ENCODE measurements at regions not wholly inside any gene's neighbourhood (a gene's known extent, or its start where the extent isn't known, plus 50 kb on each side); places are given as distances from the start of the nearest gene placed in this dataset.

DNA sequence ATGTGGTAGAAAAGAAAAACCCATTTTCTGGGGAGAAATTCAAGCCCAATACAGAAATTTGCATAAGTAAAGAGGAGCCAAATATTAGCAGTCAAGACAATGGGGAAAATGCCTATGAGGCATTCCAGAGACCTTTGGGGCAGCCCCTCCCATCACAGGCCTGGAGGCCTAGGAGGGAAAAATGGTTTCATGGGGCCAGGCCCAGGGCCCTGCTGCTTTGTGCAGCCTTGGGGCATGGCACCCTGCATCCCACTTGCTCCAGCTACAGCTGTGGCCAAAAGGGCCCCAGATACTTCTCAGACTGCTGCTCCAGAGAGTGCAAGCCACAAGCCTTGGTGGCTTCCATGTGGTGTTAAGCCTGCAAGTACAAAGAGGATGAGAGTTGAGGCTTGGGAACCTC lies 51.3 kb upstream of the CYP1B1 start:
- TF ChIP-seq SIN3A (IDR thresholded peaks at IDR 0.05; ENCODE audit: borderline replicate concordance, insufficient read depth, low read length): no peak
- TF ChIP-seq, protein P1, sequence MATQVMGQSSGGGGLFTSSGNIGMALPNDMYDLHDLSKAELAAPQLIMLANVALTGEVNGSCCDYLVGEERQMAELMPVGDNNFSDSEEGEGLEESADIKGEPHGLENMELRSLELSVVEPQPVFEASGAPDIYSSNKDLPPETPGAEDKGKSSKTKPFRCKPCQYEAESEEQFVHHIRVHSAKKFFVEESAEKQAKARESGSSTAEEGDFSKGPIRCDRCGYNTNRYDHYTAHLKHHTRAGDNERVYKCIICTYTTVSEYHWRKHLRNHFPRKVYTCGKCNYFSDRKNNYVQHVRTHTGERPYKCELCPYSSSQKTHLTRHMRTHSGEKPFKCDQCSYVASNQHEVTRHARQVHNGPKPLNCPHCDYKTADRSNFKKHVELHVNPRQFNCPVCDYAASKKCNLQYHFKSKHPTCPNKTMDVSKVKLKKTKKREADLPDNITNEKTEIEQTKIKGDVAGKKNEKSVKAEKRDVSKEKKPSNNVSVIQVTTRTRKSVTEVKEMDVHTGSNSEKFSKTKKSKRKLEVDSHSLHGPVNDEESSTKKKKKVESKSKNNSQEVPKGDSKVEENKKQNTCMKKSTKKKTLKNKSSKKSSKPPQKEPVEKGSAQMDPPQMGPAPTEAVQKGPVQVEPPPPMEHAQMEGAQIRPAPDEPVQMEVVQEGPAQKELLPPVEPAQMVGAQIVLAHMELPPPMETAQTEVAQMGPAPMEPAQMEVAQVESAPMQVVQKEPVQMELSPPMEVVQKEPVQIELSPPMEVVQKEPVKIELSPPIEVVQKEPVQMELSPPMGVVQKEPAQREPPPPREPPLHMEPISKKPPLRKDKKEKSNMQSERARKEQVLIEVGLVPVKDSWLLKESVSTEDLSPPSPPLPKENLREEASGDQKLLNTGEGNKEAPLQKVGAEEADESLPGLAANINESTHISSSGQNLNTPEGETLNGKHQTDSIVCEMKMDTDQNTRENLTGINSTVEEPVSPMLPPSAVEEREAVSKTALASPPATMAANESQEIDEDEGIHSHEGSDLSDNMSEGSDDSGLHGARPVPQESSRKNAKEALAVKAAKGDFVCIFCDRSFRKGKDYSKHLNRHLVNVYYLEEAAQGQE (IDR thresholded peaks at IDR 0.05; ENCODE audit: insufficient read depth in 1 of 2, low read depth in 2 of 2, low read length in 2 of 2): no peak
- TF ChIP-seq POLR2AphosphoS5 (IDR thresholded peaks at IDR 0.05; ENCODE audit: low read depth, low read length): no peak
- TF ChIP-seq TAF1 (IDR thresholded peaks at IDR 0.05; ENCODE audit: borderline replicate concordance, insufficient read depth, low read length): no peak
- no peak for TF ChIP-seq FOXP2 (optimal IDR thresholded peaks at IDR 0.05; ENCODE audit: borderline replicate concordance, extremely low read depth, extremely low read length, insufficient read depth)

DNA sequence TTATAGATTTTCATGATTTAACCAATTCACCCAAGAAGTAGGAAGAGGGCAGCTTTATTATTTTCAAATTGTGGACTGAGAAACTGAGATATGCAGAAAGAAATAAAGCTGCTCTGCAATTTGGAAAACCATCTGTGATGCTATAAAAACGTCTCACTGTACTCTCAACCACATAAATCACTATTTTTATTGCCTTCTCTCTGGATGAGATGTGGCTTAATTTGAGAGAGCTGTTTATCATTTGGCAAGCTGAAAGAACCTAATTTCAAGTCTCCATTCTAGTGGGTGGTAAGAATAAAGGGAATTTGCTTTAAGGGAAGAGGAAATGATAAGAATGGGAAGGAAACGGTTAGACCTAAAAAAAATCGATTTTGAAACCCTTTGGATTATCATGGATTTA lies 49.9 kb upstream of the CYP1B1 start:
- TF ChIP-seq FOXP2 (optimal IDR thresholded peaks at IDR 0.05; ENCODE audit: borderline replicate concordance, extremely low read depth, extremely low read length, insufficient read depth) (no peak), SIN3A (IDR thresholded peaks at IDR 0.05; ENCODE audit: borderline replicate concordance, insufficient read depth, low read length) (no peak), POLR2AphosphoS5 (IDR thresholded peaks at IDR 0.05; ENCODE audit: low read depth, low read length) (no peak), TAF1 (IDR thresholded peaks at IDR 0.05; ENCODE audit: borderline replicate concordance, insufficient read depth, low read length) (no peak)
- TF ChIP-seq, protein P1 (IDR thresholded peaks at IDR 0.05; ENCODE audit: insufficient read depth in 1 of 2, low read depth in 2 of 2, low read length in 2 of 2): no peak

All from PFSK-1 (cell line).